ENCODE measurements at regions not wholly inside any gene's neighbourhood (a gene's known extent, or its start where the extent isn't known, plus 50 kb on each side); places are given as distances from the start of the nearest gene placed in this dataset.

- Histone ChIP-seq H3K4me1 (ENCODE audit: insufficient read depth, low read length) (no peaks in the 10 kb centered on the region), H2BK120ac (ENCODE audit: low read depth, low read length, poor library complexity, severe bottlenecking) (no peak overlapping the region), H3K4ac (ENCODE audit: low read depth, low read length) (no peak overlapping the region), H3K18ac (ENCODE audit: insufficient read length, low read depth, low read length) (no peak overlapping the region), H4K8ac (replicated peaks; ENCODE audit: insufficient read length, low read depth, low read length) (no peak overlapping the region), H4K5ac (ENCODE audit: insufficient read length, low read depth, low read length) (no peak overlapping the region), H3K4me2 (ENCODE audit: insufficient read depth, insufficient read length, low read length) (no peak overlapping the region), H2BK15ac (ENCODE audit: low read depth, low read length) (no peak overlapping the region), H2BK5ac (ENCODE audit: insufficient read length, low read length) (no peak overlapping the region), H2AFZ (ENCODE audit: low read length) (no peak overlapping the region), H4K91ac (ENCODE audit: insufficient read length, low read depth, low read length) (no peak overlapping the region), H3K56ac (ENCODE audit: insufficient read length, low read depth, low read length) (no peak overlapping the region), H3K79me1 (ENCODE audit: insufficient read depth, low read depth, low read length, poor library complexity, severe bottlenecking) (no peaks in the 10 kb centered on the region), H3K27me3 (ENCODE audit: insufficient read depth, low read length) (no peaks in the 10 kb centered on the region), H4K20me1 (ENCODE audit: control insufficient read depth, insufficient read depth, insufficient read length) (no peaks in the 10 kb centered on the region), H2BK12ac (ENCODE audit: insufficient read length, low read depth, low read length) (no peak overlapping the region), H3K79me2 (ENCODE audit: insufficient read depth, low read length) (no peaks in the 10 kb centered on the region), H3K9me3 (ENCODE audit: control insufficient read depth, low read depth, low read length) (no peaks in the 10 kb centered on the region), H3K27ac (ENCODE audit: insufficient read length, low read depth, low read length) (no peak overlapping the region), H2BK20ac (ENCODE audit: low read depth, low read length, poor library complexity, severe bottlenecking) (no peak overlapping the region), H3T11ph (ENCODE audit: low read length) (no peak overlapping the region), H3K9ac (ENCODE audit: extremely low read depth, insufficient read length, low read length) (no peak overlapping the region), H3K23ac (ENCODE audit: insufficient read length, low read depth, low read length) (no peak overlapping the region), H3K14ac (ENCODE audit: insufficient read depth, low read length) (no peak overlapping the region), H3K23me2 (ENCODE audit: insufficient read length, low read depth, low read length, poor library complexity, severe bottlenecking) (no peaks in the 10 kb centered on the region), H2AK5ac (ENCODE audit: insufficient read length, low read length) (no peak overlapping the region)
- H3K36me3 Mint-ChIP-seq (ENCODE audit: insufficient read depth in 1 of 3, low read depth in 3 of 3) = no peaks in the 10 kb centered on the region
- no peak for DNase-seq
- TF ChIP-seq CTCF (conservative IDR thresholded peaks at IDR 0.05) = no peak
- no peak overlapping the region for H3K4me3 Mint-ChIP-seq
- no peaks in the 10 kb centered on the region for H3K27me3 Mint-ChIP-seq (ENCODE audit: low read depth)
- no peaks in the 10 kb centered on the region for H3K4me1 Mint-ChIP-seq
- no peak overlapping the region for H3K27ac Mint-ChIP-seq
- H3K9me3 Mint-ChIP-seq = peaks cover 0 to 6% of the 10 kb centered on the region in 2 experiments; a peak in 2 of 5 replicates
- no CpG with 5 or more reads among the region's 3 CpGs for WGBS (ENCODE audit: extremely low coverage, insufficient read length, low lambda C conversion rate)
These were observed 172.8 kb upstream of the TACR3 start for GRCh38 chr4:103892586-103892985.

Measured in H9 (cell line).